ENCODE measurements at regions not wholly inside any gene's neighbourhood (a gene's known extent, or its start where the extent isn't known, plus 50 kb on each side); places are given as distances from the start of the nearest gene placed in this dataset.

- TF ChIP-seq ELK1 (IDR thresholded peaks at IDR 0.05; ENCODE audit: low read depth, low read length), result no peak
- TF ChIP-seq ZNF384 (IDR thresholded peaks at IDR 0.05; ENCODE audit: borderline replicate concordance, low read depth, low read length), result no peak
Measured at GRCh38 chr1:42034426-42034825, 115.7 kb upstream of the HIVEP3 start (continued).

GRCh38 chr1:42033629-42034028 lies 114.9 kb upstream of the HIVEP3 start:
- no peak overlapping the region for H3K27ac ChIP-seq (ENCODE audit: control insufficient read depth, insufficient read depth)
- H3K4me2 ChIP-seq (ENCODE audit: control insufficient read depth, insufficient read depth), result peak overlapping the region; percentile 55
- H3K27me3 ChIP-seq (replicated peaks in 1 of 2; ENCODE audit: control insufficient read depth in 2 of 2, insufficient read depth in 2 of 2, low read length in 1 of 2), result no peaks in the 10 kb centered on the region; a peak in 1 of 4 replicates
- no peaks in the 10 kb centered on the region for H4K20me1 ChIP-seq (ENCODE audit: control insufficient read depth, insufficient read depth)
- H3K4me3 ChIP-seq, result no peak overlapping the region
- in situ Hi-C loops (cut with MboI), result loop anchor here (10.0 kb wide), 1 partner anchor 459 kb away; no protein-coding TSS in a partner anchor
- FAIRE-seq (no peak), DNase-seq (ENCODE audit: low read depth, low spot score) (no peak), ATAC-seq (no peak)
- CTCF ChIA-PET, result interaction anchor here (0.8 to 3.3 kb wide), 6 partner anchors 23 to 633 kb away, joined by 3 to 17 read pairs (median 4); no protein-coding TSS in a partner anchor
- H3K36me3 ChIP-seq (ENCODE audit: control insufficient read depth in 2 of 2, insufficient read depth in 2 of 2, low read length in 1 of 2), result no peaks in the 10 kb centered on the region
- no peak overlapping the region for H2AFZ ChIP-seq (ENCODE audit: control insufficient read depth, low read depth, low read length)
- SMC1A ChIA-PET (ENCODE audit: uncharacterized antibody, unreplicated experiment), result interaction anchor here (0.8 to 4.1 kb wide), 14 partner anchors 9 to 460 kb away, joined by 3 to 19 read pairs (median 4); no protein-coding TSS in a partner anchor
- 0% methylated on average over 1 of the region's 1 CpG for WGBS (ENCODE audit: insufficient coverage, insufficient replicate concordance, low lambda C conversion rate, missing lambda C conversion rate)
- no peaks in the 10 kb centered on the region; the same call in 1 of the 3 replicates for H3K9me3 ChIP-seq (replicated peaks; ENCODE audit: control insufficient read depth, insufficient read depth, low read length)
- RAD21 ChIA-PET (ENCODE audit: unreplicated experiment), result interaction anchor here (0.6 to 2.5 kb wide), 13 partner anchors 16 to 305 kb away, joined by 3 to 11 read pairs (median 4); partner anchors contain the start of gene HIVEP3
- peaks cover 8% of the 10 kb centered on the region; the same call in 1 of the 2 replicates for H3K4me1 ChIP-seq (ENCODE audit: control insufficient read depth, insufficient read depth, low read length)
- intact Hi-C loops (cut with micrococcal nuclease; ENCODE audit: unreplicated experiment), result loop anchor here (2.0 to 10.0 kb wide), 5 partner anchors 79 to 309 kb away; partner anchors contain the start of gene HIVEP3
- POLR2A ChIA-PET, result interaction anchor here (0.6 to 2.1 kb wide), 6 partner anchors 23 to 548 kb away, joined by 3 to 5 read pairs (median 4); no protein-coding TSS in a partner anchor
- BruUV-seq (replicated peaks), result TSS peak; percentile 52
- no peak overlapping the region for H3K9ac ChIP-seq (ENCODE audit: control insufficient read depth, insufficient read depth, low read length)
- H3K79me2 ChIP-seq (ENCODE audit: control insufficient read depth, insufficient read depth, low read length), result peaks cover 28% of the 10 kb centered on the region
- no peak for TF ChIP-seq CREB1 (IDR thresholded peaks at IDR 0.05; ENCODE audit: low read depth)
- TF ChIP-seq CHD2 (IDR thresholded peaks at IDR 0.05; ENCODE audit: borderline replicate concordance, low read depth, low read length), result no peak
- TF ChIP-seq BCLAF1 (IDR thresholded peaks at IDR 0.05), result no peak
- no peak for TF ChIP-seq NR2C1 (IDR thresholded peaks at IDR 0.05)
- no peak for TF ChIP-seq CBX5 (IDR thresholded peaks at IDR 0.05; ENCODE audit: low read depth)
- TF ChIP-seq CREM (IDR thresholded peaks at IDR 0.05; ENCODE audit: low read depth), result no peak
- TF ChIP-seq ZNF217 (IDR thresholded peaks at IDR 0.05), result no peak
- TF ChIP-seq SREBF2 (IDR thresholded peaks at IDR 0.05; ENCODE audit: low read length), result no peak
- no peak for TF ChIP-seq GABPA (IDR thresholded peaks at IDR 0.05; ENCODE audit: low read depth)
- no peak for TF ChIP-seq E4F1 (IDR thresholded peaks at IDR 0.05; ENCODE audit: borderline replicate concordance, partially characterized antibody)
- no peak for TF ChIP-seq RELB (IDR thresholded peaks at IDR 0.05; ENCODE audit: low read depth)
- no peak for TF ChIP-seq MEF2B (IDR thresholded peaks at IDR 0.05; ENCODE audit: partially characterized antibody, poor library complexity, severe bottlenecking)
- no peak for TF ChIP-seq ZNF24 (IDR thresholded peaks at IDR 0.05)

Data from GM12878 (cell line).